Caco-2 (cell line): ENCODE measurements at regions not wholly inside any gene's neighbourhood (a gene's known extent, or its start where the extent isn't known, plus 50 kb on each side); places are given as distances from the start of the nearest gene placed in this dataset.

ENCODE experiments used
- BruUV-seq: library from RNA; stranded (reverse); fragments of 400-500 nt; replicated peaks from 2 replicates; lab custom pipeline; 2021; lab: Mats Ljungman, UMichigan
- CTCF ChIA-PET: fragments of 300-600 bp; sonication (Branson Sonifier 250); formaldehyde crosslinking; loops from one replicate; lab custom pipeline; 2022; ENCODE audit warnings: antibody characterized with exemption; lab: Charles Lee
- POLR2A ChIA-PET: fragments of 300-600 bp; sonication (Branson Sonifier 250); formaldehyde crosslinking; loops from one replicate; lab custom pipeline; 2022; ENCODE audit warnings: antibody characterized with exemption; lab: Charles Lee
- DNase-seq, 2 experiments: peaks; one replicate each; pipeline versions ENCODE4 v3.0.0 to v3.0.0-alpha.2; 2020 to 2022
- H3K27me3 ChIP-seq: replicated peaks from 2 replicates; pipeline ENCODE4 v1.6.0; 2011; ENCODE audit warnings: low read length; ENCODE audit not compliant: control insufficient read depth, insufficient read depth
- H3K36me3 ChIP-seq: 2 replicates; pipeline ENCODE4 v1.5.1; 2011; ENCODE audit warnings: low read length; ENCODE audit not compliant: control insufficient read depth, insufficient read depth
- H3K4me1 ChIP-seq: fragments of 250-450 bp; sonication (Bioruptor Pico); 2 replicates; pipeline ENCODE4 v1.5.1; 2020; ENCODE audit warnings: mild to moderate bottlenecking
- H3K4me3 ChIP-seq: 2 replicates; pipeline ENCODE4 v1.5.1; 2011; ENCODE audit warnings: low read depth, mild to moderate bottlenecking, control low read depth, low read length
- H3K9me3 ChIP-seq: fragments of 250-450 bp; sonication (Bioruptor Pico); 2 replicates; pipeline ENCODE4 v1.5.1; 2020; ENCODE audit warnings: mild to moderate bottlenecking, moderate library complexity
- H3K27ac Mint-ChIP-seq: one replicate; pipeline ENCODE4 v1.8.0; 2022; ENCODE audit warnings: mixed read lengths; ENCODE audit not compliant: unreplicated experiment
- H3K27me3 Mint-ChIP-seq: one replicate; pipeline ENCODE4 v1.8.0; 2022; ENCODE audit warnings: mixed read lengths; ENCODE audit not compliant: insufficient read depth, unreplicated experiment
- H3K36me3 Mint-ChIP-seq: one replicate; pipeline ENCODE4 v1.8.0; 2022; ENCODE audit warnings: mild to moderate bottlenecking, mixed read lengths; ENCODE audit not compliant: insufficient read depth, unreplicated experiment
- H3K4me1 Mint-ChIP-seq: one replicate; pipeline ENCODE4 v1.8.0; 2022; ENCODE audit warnings: low read depth, mixed read lengths; ENCODE audit not compliant: unreplicated experiment
- H3K4me3 Mint-ChIP-seq: one replicate; pipeline ENCODE4 v1.8.0; 2022; ENCODE audit warnings: mild to moderate bottlenecking, moderate library complexity, mixed read lengths; ENCODE audit not compliant: unreplicated experiment
- H3K9me3 Mint-ChIP-seq: one replicate; pipeline ENCODE4 v1.8.0; 2022; ENCODE audit warnings: mixed read lengths; ENCODE audit not compliant: unreplicated experiment
- CTCF ChIP-seq, 2 experiments: fragments of 200-600 bp in 1 of 2; IDR thresholded peaks; 1 replicate in 1 of 2; 2 replicates in 1 of 2; pipeline versions ENCODE4 v1.5.1 to v1.8.0; 2011 to 2022; ENCODE audit warnings: antibody characterized with exemption in 1 of 2, control low read depth in 1 of 2, inconsistent platforms in 1 of 2, low read depth in 1 of 2, low read length in 1 of 2, mild to moderate bottlenecking in 1 of 2, moderate library complexity in 1 of 2; ENCODE audit not compliant: insufficient read depth in 1 of 2, severe bottlenecking in 1 of 2, unreplicated experiment in 1 of 2
- intact Hi-C: fragments of 100-400 bp; cut with micrococcal nuclease; formaldehyde crosslinking; loops from one replicate; pipeline ENCODE4 v1.10.0; 2022; ENCODE audit not compliant: unreplicated experiment

GRCh38 chr5:12367973-12368372 lies 463.7 kb upstream of the CTNND2 start:
- Histone ChIP-seq H3K27me3 (no peaks in the 10 kb centered on the region), H3K4me1 (no peaks in the 10 kb centered on the region), H3K9me3 (no peaks in the 10 kb centered on the region; the same call in 1 of the 2 replicates), H3K36me3 (no peaks in the 10 kb centered on the region), H3K4me3 (no peak overlapping the region)
- BruUV-seq, result no TSS peak
- no peaks in the 10 kb centered on the region for H3K27me3 Mint-ChIP-seq
- no peaks in the 10 kb centered on the region for H3K4me1 Mint-ChIP-seq
- ChIA-PET CTCF (no interaction called here), POLR2A (no interaction called here)
- TF ChIP-seq CTCF (IDR thresholded peaks at IDR 0.05; ENCODE audit: insufficient read depth in 1 of 2, low read depth in 1 of 2, low read length in 1 of 2, severe bottlenecking in 1 of 2, unreplicated experiment in 1 of 2), result no peak
- no peaks in the 10 kb centered on the region for H3K36me3 Mint-ChIP-seq
- no peak overlapping the region for H3K27ac Mint-ChIP-seq
- no peaks in the 10 kb centered on the region for H3K9me3 Mint-ChIP-seq
- H3K4me3 Mint-ChIP-seq, result no peak overlapping the region
- DNase-seq, result no peak
- intact Hi-C loops, result no loop called here

- TF ChIP-seq CTCF (IDR thresholded peaks at IDR 0.05; ENCODE audit: insufficient read depth in 1 of 2, low read depth in 1 of 2, low read length in 1 of 2, severe bottlenecking in 1 of 2, unreplicated experiment in 1 of 2), result no peak
- H3K4me3 ChIP-seq, result no peak overlapping the region
- peaks cover 3% of the 10 kb centered on the region; the same call in 1 of the 2 replicates for H3K9me3 ChIP-seq
- H3K4me1 ChIP-seq, result no peaks in the 10 kb centered on the region
- no peaks in the 10 kb centered on the region for H3K9me3 Mint-ChIP-seq
- no TSS peak for BruUV-seq
- peaks cover 12% of the 10 kb centered on the region for H3K27me3 Mint-ChIP-seq
- no peaks in the 10 kb centered on the region for H3K36me3 ChIP-seq
- ChIA-PET POLR2A (no interaction called here), CTCF (no interaction called here)
- no peaks in the 10 kb centered on the region for H3K4me1 Mint-ChIP-seq
- H3K4me3 Mint-ChIP-seq, result no peak overlapping the region
- DNase-seq, result no peak
- intact Hi-C loops, result no loop called here
- H3K27me3 ChIP-seq, result no peaks in the 10 kb centered on the region
- H3K36me3 Mint-ChIP-seq, result no peaks in the 10 kb centered on the region
- no peak overlapping the region for H3K27ac Mint-ChIP-seq
Measured at GRCh38 chr5:12360218-12360617, 456.0 kb upstream of the CTNND2 start.

GRCh38 chr5:12358371-12359090 lies 454.3 kb upstream of the CTNND2 start:
- Histone ChIP-seq H3K27me3 (no peaks in the 10 kb centered on the region), H3K4me1 (no peaks in the 10 kb centered on the region), H3K4me3 (no peak overlapping the region), H3K9me3 (peaks cover 3% of the 10 kb centered on the region; the same call in 1 of the 2 replicates), H3K36me3 (no peaks in the 10 kb centered on the region)
- Mint-ChIP-seq H3K4me1 (no peaks in the 10 kb centered on the region), H3K4me3 (no peak overlapping the region), H3K27me3 (peaks cover 12% of the 10 kb centered on the region), H3K9me3 (no peaks in the 10 kb centered on the region), H3K27ac (no peak overlapping the region), H3K36me3 (no peaks in the 10 kb centered on the region)
- TF ChIP-seq CTCF (IDR thresholded peaks at IDR 0.05; ENCODE audit: insufficient read depth in 1 of 2, low read depth in 1 of 2, low read length in 1 of 2, severe bottlenecking in 1 of 2, unreplicated experiment in 1 of 2), result no peak
- ChIA-PET POLR2A (no interaction called here), CTCF (no interaction called here)
- DNase-seq, result no peak
- intact Hi-C loops, result no loop called here
- BruUV-seq, result no TSS peak
